Nephron (organoid): ENCODE measurements at regions not wholly inside any gene's neighbourhood (a gene's known extent, or its start where the extent isn't known, plus 50 kb on each side); places are given as distances from the start of the nearest gene placed in this dataset.

Source experiments
- H3K27ac Mint-ChIP-seq, 3 experiments: 2 replicates each; pipeline ENCODE4 v1.8.0; 2020; ENCODE audit warnings: mixed read lengths in 3 of 3, mild to moderate bottlenecking in 2 of 3, moderate library complexity in 1 of 3
- H3K27me3 Mint-ChIP-seq: 2 replicates; pipeline ENCODE4 v1.8.0; 2021; ENCODE audit warnings: low read depth, mild to moderate bottlenecking, moderate library complexity, mixed read lengths
- H3K36me3 Mint-ChIP-seq: 2 replicates; pipeline ENCODE4 v1.8.0; 2020; ENCODE audit warnings: low read depth, mixed read lengths
- H3K4me1 Mint-ChIP-seq: 2 replicates; pipeline ENCODE4 v1.8.0; 2020; ENCODE audit warnings: mixed read lengths
- H3K4me3 Mint-ChIP-seq, 3 experiments: 2 replicates each; pipeline ENCODE4 v1.8.0; 2020; ENCODE audit warnings: mild to moderate bottlenecking in 3 of 3, mixed read lengths in 3 of 3, moderate library complexity in 2 of 3
- H3K9me3 Mint-ChIP-seq: 2 replicates; pipeline ENCODE4 v1.8.0; 2020; ENCODE audit warnings: mixed read lengths
- CTCF ChIP-seq, 3 experiments: fragments of 200-600 bp; sonication (generic); IDR thresholded peaks; one replicate each; pipeline ENCODE4 v1.5.0; 2021; ENCODE audit warnings: antibody characterized with exemption in 3 of 3; ENCODE audit not compliant: unreplicated experiment in 3 of 3

- TF ChIP-seq CTCF (IDR thresholded peaks at IDR 0.05; ENCODE audit: unreplicated experiment in 3 of 3), result no peak
- Mint-ChIP-seq H3K4me1 (peaks cover 5% of the 10 kb centered on the region), H3K36me3 (peaks cover 21% of the 10 kb centered on the region), H3K9me3 (no peaks in the 10 kb centered on the region), H3K4me3 (no peak overlapping the region), H3K27me3 (no peaks in the 10 kb centered on the region), H3K27ac (peak overlapping the region; percentile 45 to 69 (median 59))
Observed at GRCh38 chr3:124664804-124665203, 65.4 kb upstream of the UMPS start.

- Mint-ChIP-seq H3K27ac (peak overlapping the region in 1 of 3 experiments; percentile 18), H3K36me3 (peaks cover 26% of the 10 kb centered on the region), H3K4me1 (peaks cover 5% of the 10 kb centered on the region), H3K27me3 (no peaks in the 10 kb centered on the region), H3K4me3 (no peak overlapping the region), H3K9me3 (no peaks in the 10 kb centered on the region)
- TF ChIP-seq CTCF (IDR thresholded peaks at IDR 0.05; ENCODE audit: unreplicated experiment in 3 of 3), result no peak
Observed at GRCh38 chr3:124666067-124666466, 64.2 kb upstream of the UMPS start.

GRCh38 chr3:124669470-124669869 is 60.8 kb upstream of the UMPS start:
- Mint-ChIP-seq H3K9me3 (no peaks in the 10 kb centered on the region), H3K4me1 (no peaks in the 10 kb centered on the region)
- no peak for TF ChIP-seq CTCF (IDR thresholded peaks at IDR 0.05; ENCODE audit: unreplicated experiment in 3 of 3)

GRCh38 chr3:124671106-124671505 is 59.1 kb upstream of the UMPS start:
- H3K4me3 Mint-ChIP-seq, result no peak overlapping the region
- H3K27ac Mint-ChIP-seq, result no peak overlapping the region
- no peaks in the 10 kb centered on the region for H3K9me3 Mint-ChIP-seq
- no peak for TF ChIP-seq CTCF (IDR thresholded peaks at IDR 0.05; ENCODE audit: unreplicated experiment in 3 of 3)
- H3K4me1 Mint-ChIP-seq, result no peaks in the 10 kb centered on the region
- peaks cover 45% of the 10 kb centered on the region for H3K36me3 Mint-ChIP-seq
- no peaks in the 10 kb centered on the region for H3K27me3 Mint-ChIP-seq

More at GRCh38 chr3:124669470-124669869, 60.8 kb upstream of the UMPS start:
- Mint-ChIP-seq H3K4me3 (no peak overlapping the region), H3K36me3 (peaks cover 34% of the 10 kb centered on the region), H3K27ac (no peak overlapping the region), H3K27me3 (no peaks in the 10 kb centered on the region)

- no peak for TF ChIP-seq CTCF (IDR thresholded peaks at IDR 0.05; ENCODE audit: unreplicated experiment in 3 of 3)
- no peaks in the 10 kb centered on the region for H3K9me3 Mint-ChIP-seq
- no peaks in the 10 kb centered on the region for H3K4me1 Mint-ChIP-seq
- H3K27me3 Mint-ChIP-seq, result peaks cover 3% of the 10 kb centered on the region
- H3K4me3 Mint-ChIP-seq, result no peak overlapping the region
- no peak overlapping the region for H3K27ac Mint-ChIP-seq
- H3K36me3 Mint-ChIP-seq, result peaks cover 55% of the 10 kb centered on the region
Observed at GRCh38 chr3:124674336-124674735, 55.9 kb upstream of the UMPS start.

- H3K4me1 Mint-ChIP-seq, result no peaks in the 10 kb centered on the region
- no peak for TF ChIP-seq CTCF (IDR thresholded peaks at IDR 0.05; ENCODE audit: unreplicated experiment in 3 of 3)
- no peak overlapping the region for H3K4me3 Mint-ChIP-seq
- H3K36me3 Mint-ChIP-seq, result peaks cover 50% of the 10 kb centered on the region
- no peaks in the 10 kb centered on the region for H3K9me3 Mint-ChIP-seq
- H3K27me3 Mint-ChIP-seq, result peaks cover 3% of the 10 kb centered on the region
- H3K27ac Mint-ChIP-seq, result no peak overlapping the region
Observed at GRCh38 chr3:124676236-124676635, 54.0 kb upstream of the UMPS start.
